MM.1S (cell line): ENCODE measurements at regions not wholly inside any gene's neighbourhood (a gene's known extent, or its start where the extent isn't known, plus 50 kb on each side); places are given as distances from the start of the nearest gene placed in this dataset.

Source experiments
- CTCF ChIP-seq: fragments of 300-600 bp; sonication (generic); IDR thresholded peaks from 2 replicates; pipeline ENCODE4 v1.5.1; 2016; ENCODE audit warnings: antibody characterized with exemption, low read length, mixed read lengths
- EZH2 ChIP-seq: fragments of 300-600 bp; sonication (generic); optimal IDR thresholded peaks from 2 replicates; pipeline ENCODE3; 2017; ENCODE audit warnings: low read depth, mild to moderate bottlenecking, antibody characterized with exemption, low read length, mixed read lengths
- EZH2phosphoT487 ChIP-seq: fragments of 300-600 bp; sonication (generic); IDR thresholded peaks from 2 replicates; pipeline ENCODE4 v1.6.1; 2018; ENCODE audit warnings: antibody characterized with exemption, low read length

- TF ChIP-seq CTCF (no peak), EZH2phosphoT487 (no peak), EZH2 (no peak)
Observed at GRCh38 chr16:65254144-65254543, 132.3 kb upstream of the CDH11 start.
